HepG2 (cell line): ENCODE measurements at regions not wholly inside any gene's neighbourhood (a gene's known extent, or its start where the extent isn't known, plus 50 kb on each side); places are given as distances from the start of the nearest gene placed in this dataset.

Experiments
- CREB1 ChIP-seq, 2 experiments: fragments of 450-650 bp in 1 of 2; IDR thresholded peaks; 2 replicates each; pipeline ENCODE4 v1.6.1; 2016 to 2017; ENCODE audit warnings: control low read depth in 1 of 2, mild to moderate bottlenecking in 1 of 2, missing compliant biosample characterization in 1 of 2, missing genetic modification characterization in 1 of 2
- RAD21 ChIP-seq: fragments of 450-650 bp; formaldehyde crosslinking; IDR thresholded peaks from 2 replicates; pipeline ENCODE4 v1.5.0; 2020; ENCODE audit warnings: mild to moderate bottlenecking
- TF ChIP-seq, protein P1 (sequence below): sonication (generic); formaldehyde crosslinking; IDR thresholded peaks from 2 replicates; pipeline ENCODE4 v1.4.0; 2020; ENCODE audit warnings: missing genetic modification reagents

DNA sequence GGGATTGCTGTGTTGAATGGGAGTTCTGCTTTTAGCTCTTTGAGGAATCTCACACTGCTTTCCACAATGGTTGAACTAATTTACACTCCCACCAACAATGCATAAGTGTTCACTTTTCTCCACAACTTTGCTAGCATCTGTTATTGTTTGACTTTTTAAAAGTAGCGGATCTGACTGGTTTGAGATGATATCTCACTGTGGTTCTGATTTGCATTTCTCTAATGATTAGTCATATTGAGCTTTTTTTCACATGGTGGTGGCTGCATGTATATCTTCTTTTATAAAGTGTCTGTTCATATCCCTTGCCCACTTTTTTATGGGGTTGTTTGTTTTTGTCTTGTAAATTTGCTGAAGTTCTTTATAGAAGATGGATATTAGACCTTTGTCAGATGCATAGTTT, 588.3 kb upstream of the ADGRB3 start:
- TF ChIP-seq CREB1 (IDR thresholded peaks at IDR 0.05), result no peak
- no peak for TF ChIP-seq CREB1 (CRISPR knock-in tag; IDR thresholded peaks at IDR 0.05)
- TF ChIP-seq, protein P1, sequence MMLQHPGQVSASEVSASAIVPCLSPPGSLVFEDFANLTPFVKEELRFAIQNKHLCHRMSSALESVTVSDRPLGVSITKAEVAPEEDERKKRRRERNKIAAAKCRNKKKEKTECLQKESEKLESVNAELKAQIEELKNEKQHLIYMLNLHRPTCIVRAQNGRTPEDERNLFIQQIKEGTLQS (CRISPR knock-in tag), result no peak
- no peak for TF ChIP-seq RAD21 (CRISPR knock-in tag)
